ENCODE measurements at regions not wholly inside any gene's neighbourhood (a gene's known extent, or its start where the extent isn't known, plus 50 kb on each side); places are given as distances from the start of the nearest gene placed in this dataset.

DNA sequence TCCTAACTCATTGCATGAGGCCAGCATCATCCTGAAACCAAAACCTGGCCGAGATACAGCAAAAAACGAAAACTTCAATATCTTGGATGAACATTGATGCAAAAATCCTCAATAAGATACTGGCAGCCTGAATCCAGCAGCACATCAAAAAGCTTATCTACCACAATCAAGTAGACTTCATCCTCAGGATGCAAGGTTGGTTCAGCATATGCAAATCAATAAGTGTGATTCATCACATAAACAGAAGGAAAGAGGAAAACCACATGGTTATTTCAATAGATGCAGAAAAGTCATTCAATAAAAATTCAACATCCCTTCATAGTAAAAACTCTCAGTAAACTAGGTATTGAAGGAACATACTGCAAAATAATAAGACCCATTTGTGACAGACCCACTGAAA, 56.5 kb upstream of the PPFIA2 start:
- TF ChIP-seq, protein P1, sequence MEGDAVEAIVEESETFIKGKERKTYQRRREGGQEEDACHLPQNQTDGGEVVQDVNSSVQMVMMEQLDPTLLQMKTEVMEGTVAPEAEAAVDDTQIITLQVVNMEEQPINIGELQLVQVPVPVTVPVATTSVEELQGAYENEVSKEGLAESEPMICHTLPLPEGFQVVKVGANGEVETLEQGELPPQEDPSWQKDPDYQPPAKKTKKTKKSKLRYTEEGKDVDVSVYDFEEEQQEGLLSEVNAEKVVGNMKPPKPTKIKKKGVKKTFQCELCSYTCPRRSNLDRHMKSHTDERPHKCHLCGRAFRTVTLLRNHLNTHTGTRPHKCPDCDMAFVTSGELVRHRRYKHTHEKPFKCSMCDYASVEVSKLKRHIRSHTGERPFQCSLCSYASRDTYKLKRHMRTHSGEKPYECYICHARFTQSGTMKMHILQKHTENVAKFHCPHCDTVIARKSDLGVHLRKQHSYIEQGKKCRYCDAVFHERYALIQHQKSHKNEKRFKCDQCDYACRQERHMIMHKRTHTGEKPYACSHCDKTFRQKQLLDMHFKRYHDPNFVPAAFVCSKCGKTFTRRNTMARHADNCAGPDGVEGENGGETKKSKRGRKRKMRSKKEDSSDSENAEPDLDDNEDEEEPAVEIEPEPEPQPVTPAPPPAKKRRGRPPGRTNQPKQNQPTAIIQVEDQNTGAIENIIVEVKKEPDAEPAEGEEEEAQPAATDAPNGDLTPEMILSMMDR (IDR thresholded peaks at IDR 0.05): no peak
- no peak for TF ChIP-seq POLR2A (IDR thresholded peaks at IDR 0.05)

All from thyroid gland (tissue), 4 donors.